HEK293 (cell line): ENCODE measurements at regions not wholly inside any gene's neighbourhood (a gene's known extent, or its start where the extent isn't known, plus 50 kb on each side); places are given as distances from the start of the nearest gene placed in this dataset.

ENCODE experiments used
- CTCF ChIP-seq: fragments of 450-650 bp; formaldehyde crosslinking; IDR thresholded peaks from 2 replicates; pipeline ENCODE4 v1.5.1; 2016; ENCODE audit warnings: missing biosample characterization, missing genetic modification characterization
- YY1 ChIP-seq: fragments of 450-650 bp; formaldehyde crosslinking; IDR thresholded peaks from 2 replicates; pipeline ENCODE4 v1.5.1; 2018; ENCODE audit warnings: missing biosample characterization, missing genetic modification characterization
- ZEB2 ChIP-seq: fragments of 450-650 bp; formaldehyde crosslinking; IDR thresholded peaks from 2 replicates; pipeline ENCODE4 v1.5.1; 2016; ENCODE audit warnings: missing biosample characterization, missing genetic modification characterization
- ZNF121 ChIP-seq: fragments of 450-650 bp; formaldehyde crosslinking; IDR thresholded peaks from 2 replicates; pipeline ENCODE4 v1.5.1; 2016; ENCODE audit warnings: missing biosample characterization, missing genetic modification characterization
- ZNF239 ChIP-seq: fragments of 450-650 bp; formaldehyde crosslinking; IDR thresholded peaks from 2 replicates; pipeline ENCODE4 v1.5.1; 2016; ENCODE audit warnings: missing biosample characterization, missing genetic modification characterization
- ZNF274 ChIP-seq, 2 experiments: fragments of 200-500 bp in 1 of 2; fragments of 450-650 bp in 1 of 2; sonication (Bioruptor generic) in 1 of 2; formaldehyde crosslinking in 1 of 2; IDR thresholded peaks; 2 replicates each; pipeline versions ENCODE4 v1.5.1 to v1.6.1; 2014 to 2016; ENCODE audit warnings: borderline replicate concordance in 1 of 2, inconsistent platforms in 1 of 2, low read length in 1 of 2, missing biosample characterization in 1 of 2, missing genetic modification characterization in 1 of 2
- ZNF311 ChIP-seq: fragments of 450-650 bp; formaldehyde crosslinking; IDR thresholded peaks from 2 replicates; pipeline ENCODE4 v1.5.1; 2017; ENCODE audit warnings: missing biosample characterization, missing genetic modification characterization, borderline replicate concordance
- ZNF366 ChIP-seq: fragments of 450-650 bp; formaldehyde crosslinking; conservative IDR thresholded peaks from 2 replicates; pipeline ENCODE4 v1.5.1; 2016; ENCODE audit warnings: missing biosample characterization, missing genetic modification characterization
- ZNF394 ChIP-seq: fragments of 450-650 bp; formaldehyde crosslinking; IDR thresholded peaks from 2 replicates; pipeline ENCODE4 v1.5.1; 2016; ENCODE audit warnings: missing biosample characterization, missing genetic modification characterization, mild to moderate bottlenecking, moderate library complexity, borderline replicate concordance
- ZNF501 ChIP-seq: fragments of 450-650 bp; formaldehyde crosslinking; IDR thresholded peaks from 2 replicates; pipeline ENCODE4 v1.5.1; 2016; ENCODE audit warnings: missing biosample characterization, missing genetic modification characterization
- ZNF660 ChIP-seq: fragments of 450-650 bp; IDR thresholded peaks from 2 replicates; pipeline ENCODE4 v1.5.1; 2018; ENCODE audit warnings: missing biosample characterization, mild to moderate bottlenecking, missing genetic modification characterization
- ZNF670 ChIP-seq: fragments of 450-650 bp; formaldehyde crosslinking; IDR thresholded peaks from 2 replicates; pipeline ENCODE4 v1.5.1; 2016; ENCODE audit warnings: missing biosample characterization, missing genetic modification characterization, low read depth

- TF ChIP-seq CTCF (no peak), ZNF670 (tag by site-specific recombination) (no peak), ZNF239 (no peak), ZNF660 (tag by site-specific recombination) (no peak), ZNF121 (tag by site-specific recombination) (no peak), ZNF501 (tag by site-specific recombination) (no peak), YY1 (tag by site-specific recombination) (no peak), ZNF311 (no peak), ZEB2 (no peak), ZNF394 (no peak), ZNF366 (tag by site-specific recombination) (no peak), ZNF274 (IDR thresholded peaks at IDR 0.05; ENCODE audit: low read length) (no peak), ZNF274 (tag by site-specific recombination; IDR thresholded peaks at IDR 0.05; ENCODE audit: borderline replicate concordance) (no peak)
These were observed 73.2 kb downstream of the SUCNR1 start for GRCh38 chr3:151946606-151947005.
